Mucosa of gallbladder (tissue), 1 donor: ENCODE measurements at regions not wholly inside any gene's neighbourhood (a gene's known extent, or its start where the extent isn't known, plus 50 kb on each side); places are given as distances from the start of the nearest gene placed in this dataset.

Experiments
- DNase-seq: peaks from one replicate; pipeline ENCODE4 v3.0.0-alpha.2; 2020; ENCODE audit warnings: low spot score
- donor health status: DM: no; HTN: no; CAD: no.

DNA sequence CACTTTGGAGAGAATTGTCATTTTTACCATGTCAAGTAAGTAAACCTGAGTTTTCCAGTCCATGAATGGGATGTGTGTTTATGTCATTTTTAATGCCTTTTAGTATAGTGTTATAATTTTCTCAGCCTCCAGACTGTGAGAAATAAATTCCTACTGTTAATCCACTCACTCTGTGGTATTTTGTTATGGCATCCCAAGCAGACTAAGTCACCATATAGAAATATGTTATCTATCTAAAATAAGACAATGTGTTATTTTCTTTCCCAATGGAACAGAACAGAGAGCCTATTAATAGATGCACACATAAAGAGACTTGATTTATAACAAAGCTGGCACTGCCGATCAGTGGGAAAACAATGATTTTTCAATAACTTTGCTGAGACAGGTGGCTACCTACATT, 70.2 kb upstream of the SLC4A11 start:
- no peak for DNase-seq

DNA sequence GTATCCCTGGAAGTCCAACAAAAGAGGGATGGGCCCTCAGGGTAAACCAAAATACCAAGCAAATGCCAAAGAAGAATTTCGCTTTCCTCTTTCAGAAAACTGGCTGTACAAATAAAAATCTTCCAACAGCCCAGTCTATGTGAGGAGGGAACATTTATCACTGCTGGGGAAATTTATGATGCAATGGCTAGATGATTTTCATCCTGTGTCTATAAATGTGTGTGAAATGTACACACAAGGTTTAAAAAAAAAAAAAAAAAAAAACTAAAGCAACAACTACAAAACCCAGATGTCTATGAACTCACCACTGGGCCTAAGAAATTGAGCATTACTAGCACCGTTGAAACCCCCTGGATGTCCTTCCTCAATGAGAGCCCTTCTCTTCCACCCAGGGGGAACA, 68.7 kb upstream of the SLC4A11 start:
- DNase-seq, result no peak

DNA sequence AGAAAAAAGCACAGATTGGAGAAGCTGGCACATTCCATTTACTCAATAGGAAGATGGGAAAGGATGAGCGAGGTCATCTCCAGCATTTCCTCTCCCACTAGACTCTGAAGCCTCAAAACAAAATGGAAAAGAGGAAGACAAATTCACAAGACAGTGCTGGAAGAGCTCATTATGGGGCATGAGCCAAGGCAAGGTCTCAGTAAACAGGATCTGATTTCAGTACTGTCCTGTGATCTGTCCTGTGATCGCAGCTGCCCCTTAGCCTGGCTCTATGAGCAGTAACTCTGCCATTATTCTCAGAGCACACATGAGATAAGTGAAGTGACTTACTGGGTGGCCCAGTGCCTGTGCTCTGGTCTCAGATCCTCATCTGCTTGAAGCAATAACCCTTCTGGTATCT, 68.1 kb upstream of the SLC4A11 start:
- DNase-seq, result no peak

DNA sequence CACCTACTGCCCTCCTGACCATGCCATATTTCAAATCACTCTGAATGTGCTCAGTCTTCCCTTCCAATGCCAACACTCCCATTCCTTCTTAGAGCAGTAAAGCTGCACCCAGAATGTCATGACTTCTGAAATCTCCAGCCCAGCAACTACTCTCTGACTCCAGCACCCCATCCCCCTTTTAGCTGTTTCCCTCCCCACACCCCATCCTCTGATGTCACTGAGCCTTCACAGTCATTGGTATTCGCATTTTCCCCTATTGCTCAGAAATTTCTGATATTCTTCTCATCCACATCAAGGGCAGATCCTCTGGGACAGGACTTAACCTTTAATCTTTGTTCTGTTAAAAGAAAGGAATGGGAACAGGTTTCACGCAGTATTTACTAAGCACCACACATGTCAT, 67.1 kb upstream of the SLC4A11 start:
- DNase-seq, result no peak

DNA sequence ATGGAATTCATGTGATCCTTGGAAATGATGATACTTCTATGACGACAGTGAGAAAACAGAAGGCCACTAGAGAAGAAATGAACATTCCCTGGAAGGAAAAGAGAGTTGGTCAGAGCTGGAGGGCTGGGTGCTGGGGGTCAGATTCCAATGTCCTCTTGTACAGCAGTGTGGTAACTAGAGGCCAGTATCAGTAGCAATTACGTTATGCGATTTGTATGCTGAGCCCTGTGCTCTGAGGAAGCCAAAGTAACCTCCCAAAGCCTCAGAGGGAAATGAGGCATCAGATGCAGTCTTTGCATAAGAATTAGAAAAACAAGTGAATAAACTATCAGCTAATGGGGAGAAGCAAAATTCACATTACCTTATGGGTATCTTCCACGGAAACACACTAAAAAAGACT, 65.5 kb upstream of the SLC4A11 start:
- no peak for DNase-seq

DNA sequence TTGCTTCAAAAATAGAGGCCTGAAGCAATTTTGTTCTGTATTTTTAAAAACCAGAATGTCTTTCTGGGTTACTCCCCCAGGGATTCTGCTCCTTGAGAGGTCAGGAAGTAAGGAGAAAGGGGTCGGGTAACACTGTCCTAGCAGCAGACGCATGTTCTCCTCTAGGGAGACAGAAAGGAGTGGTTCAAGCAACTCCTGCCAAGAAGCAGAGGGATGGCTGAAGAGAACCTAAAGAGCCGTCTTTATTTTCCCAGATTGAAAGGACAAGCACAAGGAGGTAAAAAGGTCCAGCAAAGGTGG, 58.0 kb upstream of the SLC4A11 start:
- no peak for DNase-seq

DNA sequence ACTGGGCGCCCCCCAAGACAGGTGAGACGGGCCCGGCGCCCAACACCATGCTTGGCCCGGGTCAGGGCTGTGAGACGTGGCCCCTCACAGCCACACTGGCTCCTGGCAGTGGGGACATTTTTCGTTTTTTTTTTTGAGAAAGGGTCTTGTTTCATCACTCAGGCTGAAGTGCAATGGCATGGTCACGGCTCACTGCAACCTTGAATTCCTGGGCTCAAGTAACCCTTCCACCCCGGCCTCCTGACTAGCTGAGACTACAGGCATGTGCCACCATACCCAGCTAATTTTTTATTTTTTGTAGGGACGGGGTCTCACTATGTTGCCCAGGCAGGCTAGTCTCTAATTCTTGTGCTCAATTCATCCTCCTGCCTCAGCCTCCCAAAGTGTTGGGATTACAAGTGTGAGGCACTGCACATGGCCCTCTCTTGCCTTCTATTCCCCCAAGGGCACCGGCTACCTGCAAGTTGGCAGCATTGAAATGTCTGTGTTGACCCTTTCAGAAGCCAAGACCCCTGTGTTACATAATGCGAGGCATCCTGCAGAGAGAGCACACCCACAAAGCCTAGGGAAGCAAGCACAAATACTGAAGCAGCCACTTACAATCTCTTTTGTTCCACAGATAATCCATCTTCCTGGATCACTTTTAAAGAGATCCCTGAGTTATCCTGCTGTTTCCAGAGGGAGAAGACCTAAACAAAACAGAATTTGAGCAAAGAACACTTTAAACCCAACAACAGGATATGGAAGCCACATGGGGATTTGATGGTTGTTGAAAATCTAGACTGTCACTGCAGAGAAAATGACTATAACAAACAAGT, 57.5 kb upstream of the SLC4A11 start:
- DNase-seq, result no peak
